OCI-LY1 (cell line): ENCODE measurements at regions not wholly inside any gene's neighbourhood (a gene's known extent, or its start where the extent isn't known, plus 50 kb on each side); places are given as distances from the start of the nearest gene placed in this dataset.
"Not testable (repeated sequence)": the region's sequence is repeated elsewhere in the genome, so short reads cannot be mapped to it uniquely, and the experiment has no call there.

ENCODE experiments used
- EZH2 ChIP-seq: fragments of 200-600 bp; sonication (generic), shearing (Covaris generic); IDR thresholded peaks from 2 replicates; pipeline ENCODE4 v1.8.0; 2017; ENCODE audit warnings: borderline replicate concordance, mixed run types, mild to moderate bottlenecking, antibody characterized with exemption, low read length, moderate library complexity, mixed read lengths
- TF ChIP-seq, protein P1 (sequence below): fragments of 200-600 bp; sonication (generic), shearing (Covaris generic); IDR thresholded peaks from 2 replicates; pipeline ENCODE4 v1.5.1; 2017; ENCODE audit warnings: mild to moderate bottlenecking, antibody characterized with exemption, low read length, moderate library complexity, mixed read lengths

DNA sequence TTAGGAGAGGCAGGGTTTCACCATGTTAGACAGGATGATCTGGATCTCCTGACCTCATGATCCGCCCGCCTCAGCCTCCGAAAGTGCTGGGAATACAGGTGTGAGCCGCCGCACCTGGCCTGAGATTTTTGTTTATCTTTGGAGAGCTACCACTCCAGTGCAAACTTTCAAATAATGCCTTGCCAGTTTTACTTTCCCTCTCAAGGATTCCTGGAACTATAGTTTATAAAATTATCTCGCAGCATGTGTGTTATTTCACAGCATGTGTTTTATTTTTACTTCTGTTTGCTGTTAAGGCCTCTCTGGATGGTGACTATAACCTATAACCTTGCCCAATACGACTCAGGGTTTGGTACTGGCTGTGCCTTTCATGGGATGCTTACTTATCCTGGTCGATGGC, 458.0 kb upstream of the NDN start:
- TF ChIP-seq, protein P1, sequence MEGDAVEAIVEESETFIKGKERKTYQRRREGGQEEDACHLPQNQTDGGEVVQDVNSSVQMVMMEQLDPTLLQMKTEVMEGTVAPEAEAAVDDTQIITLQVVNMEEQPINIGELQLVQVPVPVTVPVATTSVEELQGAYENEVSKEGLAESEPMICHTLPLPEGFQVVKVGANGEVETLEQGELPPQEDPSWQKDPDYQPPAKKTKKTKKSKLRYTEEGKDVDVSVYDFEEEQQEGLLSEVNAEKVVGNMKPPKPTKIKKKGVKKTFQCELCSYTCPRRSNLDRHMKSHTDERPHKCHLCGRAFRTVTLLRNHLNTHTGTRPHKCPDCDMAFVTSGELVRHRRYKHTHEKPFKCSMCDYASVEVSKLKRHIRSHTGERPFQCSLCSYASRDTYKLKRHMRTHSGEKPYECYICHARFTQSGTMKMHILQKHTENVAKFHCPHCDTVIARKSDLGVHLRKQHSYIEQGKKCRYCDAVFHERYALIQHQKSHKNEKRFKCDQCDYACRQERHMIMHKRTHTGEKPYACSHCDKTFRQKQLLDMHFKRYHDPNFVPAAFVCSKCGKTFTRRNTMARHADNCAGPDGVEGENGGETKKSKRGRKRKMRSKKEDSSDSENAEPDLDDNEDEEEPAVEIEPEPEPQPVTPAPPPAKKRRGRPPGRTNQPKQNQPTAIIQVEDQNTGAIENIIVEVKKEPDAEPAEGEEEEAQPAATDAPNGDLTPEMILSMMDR, result not testable (repeated sequence)
- TF ChIP-seq EZH2, result not testable (repeated sequence)
